GM19468 (cell line): ENCODE measurements at regions not wholly inside any gene's neighbourhood (a gene's known extent, or its start where the extent isn't known, plus 50 kb on each side); places are given as distances from the start of the nearest gene placed in this dataset.

Experiments
- ATAC-seq: cut with Tn5 transposase; IDR thresholded peaks from one replicate; pipeline ENCODE4 v1.9.1; 2021; ENCODE audit warnings: mild to moderate bottlenecking, moderate library complexity, moderate number of reproducible peaks; ENCODE audit not compliant: unreplicated experiment; ENCODE audit errors: extremely low read depth

- no peak for ATAC-seq
Observed at GRCh38 chr6:82711971-82712370, 348.4 kb downstream of the TPBG start.

- no peak for ATAC-seq
Observed at GRCh38 chr6:82712389-82712788, 348.8 kb downstream of the TPBG start.

- ATAC-seq = no peak
Observed at GRCh38 chr6:82712826-82713225, 349.2 kb downstream of the TPBG start.

- ATAC-seq = no peak
Observed at GRCh38 chr6:82720992-82721391, 344.6 kb downstream of the UBE3D start.

- no peak for ATAC-seq
Observed at GRCh38 chr6:82735790-82736189, 329.9 kb downstream of the UBE3D start.

- no peak for ATAC-seq
Observed at GRCh38 chr6:82737965-82738364, 327.7 kb downstream of the UBE3D start.

- ATAC-seq = no peak
Observed at GRCh38 chr6:82738773-82739172, 326.9 kb downstream of the UBE3D start.

- no peak for ATAC-seq
Observed at GRCh38 chr6:82739303-82739702, 326.3 kb downstream of the UBE3D start.

- ATAC-seq = no peak
Observed at GRCh38 chr6:82740072-82740471, 325.6 kb downstream of the UBE3D start.

- no peak for ATAC-seq
Observed at GRCh38 chr6:82741325-82741995, 324.2 kb downstream of the UBE3D start.

GRCh38 chr6:82741996-82742385, 323.6 kb downstream of the UBE3D start:
- no peak for ATAC-seq

GRCh38 chr6:82744286-82745015, 321.2 kb downstream of the UBE3D start:
- no peak for ATAC-seq

- no peak for ATAC-seq
Observed at GRCh38 chr6:82750556-82750955, 315.1 kb downstream of the UBE3D start.

- ATAC-seq = no peak
Observed at GRCh38 chr6:82751718-82752117, 313.9 kb downstream of the UBE3D start.

GRCh38 chr6:82761674-82762345, 303.8 kb downstream of the UBE3D start:
- ATAC-seq = no peak

GRCh38 chr6:82766476-82766875, 299.2 kb downstream of the UBE3D start:
- no peak for ATAC-seq

- ATAC-seq = no peak
Observed at GRCh38 chr6:82767037-82767436, 298.6 kb downstream of the UBE3D start.

GRCh38 chr6:82767447-82767846, 298.2 kb downstream of the UBE3D start:
- ATAC-seq = no peak

GRCh38 chr6:82772851-82773717, 292.6 kb downstream of the UBE3D start:
- no peak for ATAC-seq

GRCh38 chr6:82775361-82775760, 290.3 kb downstream of the UBE3D start:
- no peak for ATAC-seq
